ENCODE measurements at regions not wholly inside any gene's neighbourhood (a gene's known extent, or its start where the extent isn't known, plus 50 kb on each side); places are given as distances from the start of the nearest gene placed in this dataset.

GRCh38 chr7:25834050-25834449 lies 317.9 kb upstream of the NFE2L3 start:
- TF ChIP-seq CTCF (IDR thresholded peaks at IDR 0.05) (no peak), POLR2A (IDR thresholded peaks at IDR 0.05) (no peak)

Data from gastroesophageal sphincter (tissue), 3 donors.